MCF 10A (cell line): ENCODE measurements at regions not wholly inside any gene's neighbourhood (a gene's known extent, or its start where the extent isn't known, plus 50 kb on each side); places are given as distances from the start of the nearest gene placed in this dataset.
"Not testable (repeated sequence)": the region's sequence is repeated elsewhere in the genome, so short reads cannot be mapped to it uniquely, and the experiment has no call there.

ENCODE experiments used
- BruUV-seq: library from RNA; stranded (reverse); fragments of 400-500 nt; replicated peaks from 2 replicates; lab custom pipeline; 2021; lab: Mats Ljungman, UMichigan
- CTCF ChIA-PET: fragments of 300-600 bp; sonication (Branson Sonifier 250); formaldehyde crosslinking; extraction: SDS; loops from one replicate; lab custom pipeline; 2021; ENCODE audit warnings: antibody characterized with exemption, inconsistent platforms; lab: Yijun Ruan, JAX
- POLR2A ChIA-PET: fragments of 300-600, 350-650 bp; sonication (Branson Sonifier 250); formaldehyde crosslinking; extraction: SDS; loops from one replicate; lab custom pipeline; 2020; ENCODE audit warnings: antibody characterized with exemption, inconsistent platforms; lab: Yijun Ruan, JAX
- DNase-seq: peaks from one replicate; pipeline ENCODE4 v3.0.0-alpha.2; 2018; ENCODE audit not compliant: unreplicated experiment
- H3K27ac Mint-ChIP-seq: one replicate; pipeline ENCODE4 v1.8.0; 2022; ENCODE audit warnings: mild to moderate bottlenecking, low read depth, mixed read lengths; ENCODE audit not compliant: unreplicated experiment
- H3K27me3 Mint-ChIP-seq: one replicate; pipeline ENCODE4 v1.8.0; 2022; ENCODE audit warnings: mixed read lengths; ENCODE audit not compliant: insufficient read depth, unreplicated experiment
- H3K36me3 Mint-ChIP-seq: one replicate; pipeline ENCODE4 v1.8.0; 2022; ENCODE audit warnings: mild to moderate bottlenecking, moderate library complexity, mixed read lengths; ENCODE audit not compliant: insufficient read depth, unreplicated experiment
- H3K4me1 Mint-ChIP-seq: one replicate; pipeline ENCODE4 v1.8.0; 2022; ENCODE audit warnings: mixed read lengths; ENCODE audit not compliant: insufficient read depth, unreplicated experiment
- H3K4me3 Mint-ChIP-seq: one replicate; pipeline ENCODE4 v1.8.0; 2022; ENCODE audit warnings: mild to moderate bottlenecking, moderate library complexity, mixed read lengths; ENCODE audit not compliant: unreplicated experiment
- H3K9me3 Mint-ChIP-seq: one replicate; pipeline ENCODE4 v1.8.0; 2022; ENCODE audit warnings: mixed read lengths; ENCODE audit not compliant: unreplicated experiment
- intact Hi-C: fragments of 100-400 bp; cut with micrococcal nuclease; formaldehyde crosslinking; loops from 2 replicates; pipeline ENCODE4 v1.14.1; 2022
- TF ChIP-seq, protein P1 (sequence below): fragments of 200-600 bp; IDR thresholded peaks from one replicate; pipeline ENCODE4 v1.8.0; 2022; ENCODE audit warnings: antibody characterized with exemption, mild to moderate bottlenecking; ENCODE audit not compliant: unreplicated experiment

DNA sequence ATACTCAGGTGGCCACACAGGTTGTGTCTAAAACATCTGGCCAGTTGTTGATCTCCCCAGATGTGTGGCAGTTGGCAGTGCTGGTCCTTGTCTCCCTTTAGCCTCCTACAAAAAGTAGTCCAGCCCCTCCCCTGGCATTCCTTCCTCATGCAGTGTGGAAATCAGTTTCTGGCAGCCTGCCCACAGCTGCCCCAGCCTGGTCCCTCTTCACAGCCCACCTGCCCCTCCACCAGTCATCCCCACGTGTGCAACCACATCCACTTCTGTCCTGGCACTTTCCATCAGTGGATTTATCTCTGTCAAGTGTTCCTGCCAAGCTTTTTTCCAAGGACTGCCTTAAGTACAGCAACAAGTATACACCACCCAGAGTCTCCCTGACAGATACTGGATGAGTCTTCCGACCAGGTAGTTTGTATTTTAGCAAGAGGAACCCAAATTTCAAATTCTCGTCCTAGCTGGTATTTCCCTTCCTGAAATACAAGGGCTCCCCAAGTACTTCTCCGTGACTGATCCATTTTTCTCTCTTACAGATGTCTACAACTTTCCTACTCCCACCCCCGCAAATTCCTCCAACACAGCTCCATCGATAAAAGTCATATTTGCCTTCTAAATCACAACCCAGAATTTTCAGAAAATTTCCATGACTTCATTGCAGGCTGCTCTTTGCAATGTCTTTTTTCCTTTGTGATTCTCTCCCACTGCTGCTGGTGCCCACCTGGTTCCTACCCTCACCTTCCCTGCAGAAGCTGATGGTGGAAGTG lies 313.5 kb downstream of the FOXO1 start:
- TF ChIP-seq, protein P1, sequence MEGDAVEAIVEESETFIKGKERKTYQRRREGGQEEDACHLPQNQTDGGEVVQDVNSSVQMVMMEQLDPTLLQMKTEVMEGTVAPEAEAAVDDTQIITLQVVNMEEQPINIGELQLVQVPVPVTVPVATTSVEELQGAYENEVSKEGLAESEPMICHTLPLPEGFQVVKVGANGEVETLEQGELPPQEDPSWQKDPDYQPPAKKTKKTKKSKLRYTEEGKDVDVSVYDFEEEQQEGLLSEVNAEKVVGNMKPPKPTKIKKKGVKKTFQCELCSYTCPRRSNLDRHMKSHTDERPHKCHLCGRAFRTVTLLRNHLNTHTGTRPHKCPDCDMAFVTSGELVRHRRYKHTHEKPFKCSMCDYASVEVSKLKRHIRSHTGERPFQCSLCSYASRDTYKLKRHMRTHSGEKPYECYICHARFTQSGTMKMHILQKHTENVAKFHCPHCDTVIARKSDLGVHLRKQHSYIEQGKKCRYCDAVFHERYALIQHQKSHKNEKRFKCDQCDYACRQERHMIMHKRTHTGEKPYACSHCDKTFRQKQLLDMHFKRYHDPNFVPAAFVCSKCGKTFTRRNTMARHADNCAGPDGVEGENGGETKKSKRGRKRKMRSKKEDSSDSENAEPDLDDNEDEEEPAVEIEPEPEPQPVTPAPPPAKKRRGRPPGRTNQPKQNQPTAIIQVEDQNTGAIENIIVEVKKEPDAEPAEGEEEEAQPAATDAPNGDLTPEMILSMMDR = no peak
- ChIA-PET CTCF (interaction anchor here (0.9 kb wide), 1 partner anchor 216 kb away, joined by 4 read pairs; no protein-coding TSS in a partner anchor), POLR2A (interaction anchor here (1.2 to 1.3 kb wide), 2 partner anchors 49 to 81 kb away, joined by 3 read pairs; no protein-coding TSS in a partner anchor)
- no peak for DNase-seq
- intact Hi-C loops = no loop called here
- peaks cover 42% of the 10 kb centered on the region for H3K4me1 Mint-ChIP-seq
- no peaks in the 10 kb centered on the region for H3K36me3 Mint-ChIP-seq
- no peaks in the 10 kb centered on the region for H3K27me3 Mint-ChIP-seq
- no peak overlapping the region for H3K4me3 Mint-ChIP-seq
- BruUV-seq = no TSS peak
- no peaks in the 10 kb centered on the region for H3K9me3 Mint-ChIP-seq
- peak overlapping the region; percentile 92 for H3K27ac Mint-ChIP-seq

DNA sequence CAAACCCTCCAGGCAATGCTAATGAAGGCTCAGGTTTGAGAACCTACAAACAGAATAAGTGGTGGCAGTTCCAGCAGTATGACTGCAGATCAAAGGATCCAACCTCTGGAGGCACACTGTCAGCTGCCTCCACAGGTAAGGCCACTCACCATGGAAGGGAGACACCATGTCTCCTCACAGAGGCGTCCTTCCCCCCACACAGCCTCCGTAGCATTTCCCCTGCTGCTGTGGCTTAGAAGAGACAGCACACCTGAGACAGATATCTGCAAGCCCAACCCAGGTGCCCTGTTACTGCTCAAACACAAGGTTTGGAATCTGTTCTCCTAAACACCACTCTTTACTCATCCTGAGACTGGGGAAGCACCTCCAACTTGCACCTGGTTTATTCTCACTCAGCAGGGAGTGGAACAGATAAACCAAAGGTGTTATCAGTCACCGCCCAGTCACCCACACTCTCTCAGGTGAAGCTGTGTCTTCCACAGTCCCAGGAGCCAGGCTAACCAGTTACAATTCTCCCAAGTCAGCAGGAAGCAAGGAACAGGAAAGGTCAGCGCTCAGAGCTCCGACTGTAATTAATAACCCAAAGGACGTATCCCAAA lies 311.2 kb downstream of the FOXO1 start:
- peaks cover 31% of the 10 kb centered on the region for H3K4me1 Mint-ChIP-seq
- DNase-seq = no peak
- no TSS peak for BruUV-seq
- no peaks in the 10 kb centered on the region for H3K9me3 Mint-ChIP-seq
- intact Hi-C loops = no loop called here
- H3K27me3 Mint-ChIP-seq = no peaks in the 10 kb centered on the region
- POLR2A ChIA-PET = no interaction called here
- CTCF ChIA-PET = no interaction called here
- H3K4me3 Mint-ChIP-seq = no peak overlapping the region
- no peak overlapping the region for H3K27ac Mint-ChIP-seq
- TF ChIP-seq, protein P1 = no peak
- no peaks in the 10 kb centered on the region for H3K36me3 Mint-ChIP-seq

DNA sequence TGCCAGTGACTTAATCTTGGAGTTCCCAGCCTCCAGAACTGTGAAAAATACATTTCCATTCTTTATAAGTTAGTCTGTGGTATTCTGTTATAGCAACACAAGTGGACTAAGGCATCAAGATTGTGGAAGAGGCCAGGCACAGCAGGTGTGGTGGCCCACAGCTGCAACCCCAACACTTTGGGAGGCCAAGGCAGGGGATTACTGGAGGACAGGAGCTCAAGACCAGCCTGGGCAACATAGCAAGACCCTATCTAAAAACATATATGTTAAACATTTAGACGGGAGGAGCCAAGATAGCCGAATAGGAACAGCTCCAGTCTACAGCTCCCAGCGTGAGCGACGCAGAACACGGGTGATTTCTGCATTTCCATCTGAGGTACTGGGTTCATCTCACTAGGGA lies 310.4 kb downstream of the FOXO1 start:
- CTCF ChIA-PET = no interaction called here
- Mint-ChIP-seq H3K9me3 (no peaks in the 10 kb centered on the region), H3K27me3 (no peaks in the 10 kb centered on the region), H3K36me3 (no peaks in the 10 kb centered on the region), H3K27ac (no peak overlapping the region), H3K4me3 (no peak overlapping the region), H3K4me1 (peaks cover 24% of the 10 kb centered on the region)
- intact Hi-C loops = no loop called here
- no peak for DNase-seq
- no TSS peak for BruUV-seq
- POLR2A ChIA-PET = no interaction called here
- TF ChIP-seq, protein P1 = no peak

DNA sequence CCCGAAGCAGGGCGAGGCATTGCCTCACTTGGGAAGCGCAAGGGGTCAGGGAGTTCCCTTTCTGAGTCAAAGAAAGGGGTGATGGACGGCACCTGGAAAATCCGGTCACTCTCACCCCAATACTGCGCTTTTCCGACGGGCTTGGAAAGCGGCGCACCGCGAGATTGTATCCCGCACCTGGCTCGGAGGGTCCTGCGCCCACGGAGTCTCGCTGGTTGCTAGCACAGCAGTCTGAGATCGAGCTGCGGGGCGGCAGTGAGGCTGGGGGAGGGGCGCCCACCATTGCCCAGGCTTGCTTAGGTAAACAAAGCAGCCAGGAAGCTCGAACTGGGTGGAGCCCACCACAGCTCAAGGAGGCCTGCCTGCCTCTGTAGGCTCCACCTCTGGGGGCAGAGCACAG lies 310.0 kb downstream of the FOXO1 start:
- H3K4me1 Mint-ChIP-seq = peaks cover 21% of the 10 kb centered on the region
- H3K4me3 Mint-ChIP-seq, intact Hi-C loops, CTCF ChIA-PET, H3K36me3 Mint-ChIP-seq, H3K27ac Mint-ChIP-seq, H3K27me3 Mint-ChIP-seq, POLR2A ChIA-PET, DNase-seq, H3K9me3 Mint-ChIP-seq, BruUV-seq: not testable (repeated sequence)
